GM20000 (cell line): ENCODE measurements at regions not wholly inside any gene's neighbourhood (a gene's known extent, or its start where the extent isn't known, plus 50 kb on each side); places are given as distances from the start of the nearest gene placed in this dataset.

ENCODE experiments used
- DNase-seq: peaks from one replicate; pipeline ENCODE4 v3.0.0; 2012; ENCODE audit warnings: low spot score
- TF ChIP-seq, protein P1 (sequence below): IDR thresholded peaks from 2 replicates; pipeline ENCODE4 v1.5.1; 2012; ENCODE audit warnings: mild to moderate bottlenecking, control low read depth; ENCODE audit errors: extremely low read depth, missing control alignments

DNA sequence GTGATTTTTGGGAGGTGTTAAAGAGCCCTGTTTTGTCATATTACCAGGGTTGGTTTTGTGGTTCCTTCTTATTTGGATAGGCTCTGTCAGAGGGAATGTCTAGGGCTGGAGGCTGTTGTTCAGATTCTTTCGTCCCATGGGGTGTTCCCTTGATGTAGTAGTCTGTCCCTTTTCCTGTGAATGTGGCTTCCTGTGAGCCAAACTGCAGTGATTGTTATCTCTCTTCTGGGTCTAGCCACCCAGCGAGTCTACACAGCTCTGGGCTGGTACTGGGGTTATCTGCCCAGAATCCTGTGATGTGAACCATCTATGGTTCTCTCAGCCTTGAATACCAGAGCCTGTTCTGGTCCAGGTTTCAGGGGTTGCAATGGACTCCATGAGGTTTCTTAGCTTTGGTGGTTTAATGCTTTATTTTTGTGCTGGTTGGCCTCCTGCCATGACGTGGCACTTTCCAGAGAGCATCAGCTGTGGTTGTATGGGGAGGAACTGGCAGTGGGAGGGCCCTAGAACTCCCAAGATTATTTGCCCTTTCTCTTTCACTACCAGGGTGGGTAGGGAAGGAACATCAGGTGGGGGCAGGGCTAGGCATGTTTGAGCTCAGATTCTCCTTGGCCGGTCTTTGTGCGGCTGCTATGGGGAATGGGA, 78.8 kb downstream of the SPRY2 start:
- DNase-seq = no peak
- TF ChIP-seq, protein P1, sequence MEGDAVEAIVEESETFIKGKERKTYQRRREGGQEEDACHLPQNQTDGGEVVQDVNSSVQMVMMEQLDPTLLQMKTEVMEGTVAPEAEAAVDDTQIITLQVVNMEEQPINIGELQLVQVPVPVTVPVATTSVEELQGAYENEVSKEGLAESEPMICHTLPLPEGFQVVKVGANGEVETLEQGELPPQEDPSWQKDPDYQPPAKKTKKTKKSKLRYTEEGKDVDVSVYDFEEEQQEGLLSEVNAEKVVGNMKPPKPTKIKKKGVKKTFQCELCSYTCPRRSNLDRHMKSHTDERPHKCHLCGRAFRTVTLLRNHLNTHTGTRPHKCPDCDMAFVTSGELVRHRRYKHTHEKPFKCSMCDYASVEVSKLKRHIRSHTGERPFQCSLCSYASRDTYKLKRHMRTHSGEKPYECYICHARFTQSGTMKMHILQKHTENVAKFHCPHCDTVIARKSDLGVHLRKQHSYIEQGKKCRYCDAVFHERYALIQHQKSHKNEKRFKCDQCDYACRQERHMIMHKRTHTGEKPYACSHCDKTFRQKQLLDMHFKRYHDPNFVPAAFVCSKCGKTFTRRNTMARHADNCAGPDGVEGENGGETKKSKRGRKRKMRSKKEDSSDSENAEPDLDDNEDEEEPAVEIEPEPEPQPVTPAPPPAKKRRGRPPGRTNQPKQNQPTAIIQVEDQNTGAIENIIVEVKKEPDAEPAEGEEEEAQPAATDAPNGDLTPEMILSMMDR = no peak

DNA sequence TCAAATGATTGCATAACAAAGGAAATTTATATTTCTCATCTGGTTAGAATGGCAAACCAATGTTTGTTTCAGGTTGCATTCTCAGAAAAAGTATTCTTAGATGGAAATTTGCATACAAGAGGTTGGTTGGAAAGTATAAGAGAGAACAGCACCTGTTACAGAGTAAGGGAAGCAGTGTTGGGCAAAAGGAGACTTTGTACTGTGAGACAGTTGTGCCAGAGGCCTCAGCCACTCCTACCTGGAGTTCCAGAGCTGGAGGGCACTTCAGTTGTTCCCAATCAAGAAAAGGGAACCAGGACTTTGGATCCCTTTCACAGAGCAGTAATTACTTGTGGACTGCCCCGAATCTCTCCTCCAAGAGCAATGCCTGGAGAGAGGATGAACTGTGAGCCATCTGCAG, 81.8 kb downstream of the SPRY2 start:
- DNase-seq = no peak
- TF ChIP-seq, protein P1 = no peak

DNA sequence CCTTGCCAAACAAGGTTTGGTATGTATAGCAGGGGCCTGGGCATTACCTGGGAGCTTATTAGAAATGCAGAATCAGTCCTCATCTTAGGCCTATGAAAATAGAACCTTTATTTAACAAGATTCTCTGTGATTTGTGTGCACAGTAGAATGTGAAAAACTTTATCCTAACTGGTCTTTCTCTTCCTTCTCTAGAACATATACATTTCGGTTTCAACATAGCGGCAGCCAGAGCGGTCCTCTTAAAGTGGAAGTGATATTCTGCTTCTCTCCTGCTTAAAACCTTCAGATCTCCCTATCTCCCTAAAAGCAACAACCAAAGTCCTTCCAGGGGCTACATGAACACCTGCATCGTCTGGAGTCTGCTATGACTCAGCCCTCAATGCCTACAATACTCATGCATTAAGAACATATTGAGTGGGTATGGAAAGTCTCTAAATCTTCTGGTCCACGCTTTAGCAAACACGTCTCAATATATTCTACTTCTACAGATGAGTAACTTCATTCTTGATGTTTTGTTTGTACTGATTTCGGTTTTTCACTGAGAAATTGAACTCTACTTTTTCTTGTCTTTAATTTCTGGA, 84.5 kb downstream of the SPRY2 start:
- TF ChIP-seq, protein P1 = no peak
- peak; percentile 16 for DNase-seq

DNA sequence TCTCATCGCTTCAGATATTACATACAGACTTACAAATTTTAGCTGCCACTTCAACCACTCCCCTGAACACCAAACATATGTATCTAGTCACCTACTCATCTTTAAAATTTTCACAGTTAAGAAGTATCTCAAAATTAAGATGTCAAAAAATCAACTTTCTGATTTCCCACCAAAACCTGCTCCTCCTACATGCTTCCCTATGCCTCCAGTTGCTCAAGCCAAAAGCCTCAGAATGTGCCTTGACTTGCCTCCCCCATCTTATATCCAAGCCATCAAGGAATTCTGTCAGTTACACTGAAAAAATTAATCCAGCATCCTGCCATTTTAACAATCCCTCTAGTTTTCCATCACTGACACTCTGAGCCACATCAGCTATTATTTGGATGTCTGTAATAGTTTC, 85.0 kb downstream of the SPRY2 start:
- TF ChIP-seq, protein P1 = no peak

DNA sequence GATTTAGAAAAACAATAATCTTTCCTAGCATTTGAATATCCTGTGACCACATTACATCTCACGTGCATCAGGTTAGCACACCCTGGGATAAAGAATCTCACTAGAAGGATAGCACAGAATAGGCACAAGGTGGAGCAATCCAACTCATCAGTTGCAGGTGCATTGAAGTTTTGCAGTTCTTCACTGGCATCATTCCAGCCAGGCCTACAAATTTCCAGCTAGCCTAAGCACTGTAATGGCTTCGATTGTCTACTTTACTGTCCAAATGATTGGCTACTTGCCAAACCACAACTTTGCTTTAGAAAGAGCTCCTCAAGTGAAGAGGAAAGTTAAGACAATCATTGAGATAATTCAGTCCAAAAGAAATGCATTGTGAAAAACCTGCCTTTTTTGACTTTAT, 89.5 kb downstream of the SPRY2 start:
- TF ChIP-seq, protein P1 = no peak
- no peak for DNase-seq

More for the DNA sequence above, 85.0 kb downstream of the SPRY2 start:
- DNase-seq = no peak

DNA sequence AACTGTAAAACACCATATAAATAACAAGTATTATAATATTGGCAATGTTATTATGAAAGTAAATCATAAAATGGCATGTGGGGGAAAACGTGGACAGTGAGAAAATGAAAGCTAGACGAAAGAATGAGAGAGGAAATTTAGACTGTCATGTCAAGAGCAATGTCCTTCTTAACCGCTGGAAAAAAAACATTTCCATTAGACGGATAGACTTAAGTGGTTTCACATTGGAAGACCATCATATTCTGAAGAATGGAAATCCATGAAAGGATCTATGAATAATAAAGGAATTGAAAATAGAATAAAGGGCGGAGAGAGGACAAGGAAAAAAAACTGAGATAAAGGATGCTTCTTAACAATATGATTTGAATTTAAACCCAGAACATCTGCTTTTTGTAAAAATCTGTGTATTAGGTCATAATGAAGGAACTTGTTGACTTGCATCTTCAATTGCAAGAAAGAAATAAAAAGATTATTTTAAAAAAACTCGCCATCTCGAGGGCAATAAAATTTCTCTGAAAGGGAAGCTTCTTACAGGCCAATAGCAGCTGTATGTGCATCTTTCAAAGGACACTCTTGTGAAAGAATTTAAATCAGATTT, 90.6 kb downstream of the SPRY2 start:
- TF ChIP-seq, protein P1 = no peak
- no peak for DNase-seq

DNA sequence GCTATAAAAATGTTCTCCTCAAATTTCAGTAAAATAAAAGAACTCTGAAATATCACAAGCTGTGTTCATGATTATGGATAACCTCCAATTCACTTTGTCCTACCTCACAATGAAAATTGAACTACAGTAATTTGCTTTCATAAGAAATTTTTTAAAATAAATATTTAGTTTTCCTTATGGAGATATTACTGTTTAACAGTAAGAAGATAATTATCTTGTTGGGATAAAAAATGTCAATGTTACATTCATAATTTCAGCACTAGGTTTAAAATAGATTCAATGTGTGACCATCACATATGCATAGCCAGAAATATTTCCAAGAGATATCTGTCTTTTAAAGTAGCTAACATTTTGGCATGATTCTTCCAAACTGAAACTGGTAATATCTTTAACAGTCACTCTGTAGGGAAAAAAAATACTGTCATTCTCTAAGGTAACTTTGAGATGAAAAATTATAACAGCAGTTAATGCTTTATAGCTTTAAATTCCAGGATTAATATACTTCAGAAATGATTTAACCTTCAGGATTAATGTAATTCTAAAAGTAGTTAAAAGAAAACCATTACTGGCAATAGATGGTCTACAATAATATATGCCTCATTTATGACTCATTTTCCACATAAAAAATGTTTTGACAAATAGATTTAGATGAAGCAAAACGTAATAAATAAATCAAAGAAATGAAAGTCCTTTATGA, 91.3 kb downstream of the SPRY2 start:
- DNase-seq = no peak
- TF ChIP-seq, protein P1 = no peak
